Bronchial epithelial cell (primary cell): ENCODE measurements at regions not wholly inside any gene's neighbourhood (a gene's known extent, or its start where the extent isn't known, plus 50 kb on each side); places are given as distances from the start of the nearest gene placed in this dataset.

ENCODE experiments used
- DNase-seq: peaks from one replicate; pipeline ENCODE4 v3.0.0-alpha.2; 2010; ENCODE audit warnings: low read depth
- FAIRE-seq: peaks from 2 replicates; lab custom pipeline; 2011; peaks lifted over from hg19 to GRCh38; lab: Jason Lieb, UNC
- H3K27me3 ChIP-seq: 2 replicates; pipeline ENCODE4 v1.5.1; 2011; ENCODE audit warnings: low read length; ENCODE audit not compliant: control insufficient read depth, insufficient read depth
- H3K36me3 ChIP-seq: 2 replicates; pipeline ENCODE4 v1.5.1; 2011; ENCODE audit warnings: low read length; ENCODE audit not compliant: control insufficient read depth, insufficient read depth
- H3K4me3 ChIP-seq: 2 replicates; pipeline ENCODE4 v1.5.1; 2011; ENCODE audit warnings: mild to moderate bottlenecking, low read depth, low read length, control low read depth
- TF ChIP-seq, protein P1 (sequence below): IDR thresholded peaks from 2 replicates; pipeline ENCODE4 v1.5.1; 2011; ENCODE audit warnings: mild to moderate bottlenecking, moderate library complexity, low read length, control low read depth, inconsistent platforms; ENCODE audit not compliant: insufficient read depth, severe bottlenecking

DNA sequence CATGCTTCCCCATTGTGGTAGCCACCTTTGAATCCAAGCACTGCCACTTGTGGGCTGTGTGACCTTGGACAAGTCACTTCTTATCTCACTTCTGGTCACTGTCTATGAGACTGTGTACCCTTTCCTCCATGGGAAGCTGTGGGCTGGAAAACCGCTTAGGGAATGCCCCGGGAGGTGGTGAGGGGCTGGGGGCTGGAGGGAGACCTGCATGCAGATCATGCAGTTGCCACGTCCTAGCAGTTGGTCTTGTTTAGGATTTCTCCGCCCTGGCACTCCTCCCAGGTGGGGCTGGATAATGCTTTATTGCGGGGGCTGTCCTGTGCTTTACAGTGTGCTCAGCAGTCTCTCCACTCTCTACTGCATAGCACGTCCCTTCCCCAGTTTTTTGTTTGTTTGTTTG, 62.9 kb upstream of the OPN4 start:
- TF ChIP-seq, protein P1, sequence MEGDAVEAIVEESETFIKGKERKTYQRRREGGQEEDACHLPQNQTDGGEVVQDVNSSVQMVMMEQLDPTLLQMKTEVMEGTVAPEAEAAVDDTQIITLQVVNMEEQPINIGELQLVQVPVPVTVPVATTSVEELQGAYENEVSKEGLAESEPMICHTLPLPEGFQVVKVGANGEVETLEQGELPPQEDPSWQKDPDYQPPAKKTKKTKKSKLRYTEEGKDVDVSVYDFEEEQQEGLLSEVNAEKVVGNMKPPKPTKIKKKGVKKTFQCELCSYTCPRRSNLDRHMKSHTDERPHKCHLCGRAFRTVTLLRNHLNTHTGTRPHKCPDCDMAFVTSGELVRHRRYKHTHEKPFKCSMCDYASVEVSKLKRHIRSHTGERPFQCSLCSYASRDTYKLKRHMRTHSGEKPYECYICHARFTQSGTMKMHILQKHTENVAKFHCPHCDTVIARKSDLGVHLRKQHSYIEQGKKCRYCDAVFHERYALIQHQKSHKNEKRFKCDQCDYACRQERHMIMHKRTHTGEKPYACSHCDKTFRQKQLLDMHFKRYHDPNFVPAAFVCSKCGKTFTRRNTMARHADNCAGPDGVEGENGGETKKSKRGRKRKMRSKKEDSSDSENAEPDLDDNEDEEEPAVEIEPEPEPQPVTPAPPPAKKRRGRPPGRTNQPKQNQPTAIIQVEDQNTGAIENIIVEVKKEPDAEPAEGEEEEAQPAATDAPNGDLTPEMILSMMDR: no peak
- H3K36me3 ChIP-seq: no peaks in the 10 kb centered on the region
- no peak overlapping the region for H3K4me3 ChIP-seq
- FAIRE-seq (no peak), DNase-seq (no peak)
- no peaks in the 10 kb centered on the region for H3K27me3 ChIP-seq

DNA sequence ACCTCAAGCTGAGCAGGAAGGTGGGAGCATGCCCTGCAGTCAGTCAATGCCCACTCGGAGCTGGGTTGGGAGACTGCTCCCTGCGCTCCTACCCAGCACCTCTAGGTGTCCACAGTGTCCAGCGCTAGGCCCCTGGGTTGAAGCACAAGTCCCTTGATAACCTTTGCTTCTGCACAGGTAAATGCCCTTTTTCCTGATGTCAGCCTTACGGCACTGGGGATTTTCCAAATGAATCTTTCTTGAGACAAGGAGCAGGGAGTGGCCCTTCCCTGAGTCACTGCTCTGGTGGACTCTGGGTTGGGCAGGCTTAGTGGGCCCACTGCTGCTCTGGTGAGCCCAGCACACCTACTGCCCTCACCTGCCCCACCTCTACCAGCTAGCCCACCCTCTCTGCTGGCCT, 61.9 kb upstream of the OPN4 start:
- no peak for FAIRE-seq
- Histone ChIP-seq H3K36me3 (no peaks in the 10 kb centered on the region), H3K4me3 (no peak overlapping the region), H3K27me3 (no peaks in the 10 kb centered on the region)
- peak; percentile 33 for DNase-seq
- TF ChIP-seq, protein P1: no peak

DNA sequence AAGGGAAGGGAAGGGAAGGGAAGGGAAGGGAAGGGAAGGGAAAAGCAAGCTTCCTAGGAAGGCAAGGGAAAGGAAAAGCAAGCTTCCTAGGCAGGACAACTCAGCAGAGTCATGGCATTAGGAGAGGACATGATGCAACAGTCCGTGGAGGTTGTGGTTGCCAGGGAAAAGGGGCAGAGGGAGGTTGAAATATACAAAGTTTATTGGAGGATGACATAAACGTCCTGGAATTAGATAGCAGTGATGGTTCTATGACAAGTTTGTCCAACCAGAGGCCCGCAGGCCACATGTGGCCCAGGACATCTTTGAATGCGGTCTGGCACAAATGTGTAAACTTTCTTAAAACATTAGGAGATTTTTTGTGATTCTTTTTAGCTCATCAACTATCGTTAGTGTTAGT, 59.8 kb upstream of the OPN4 start:
- H3K4me3 ChIP-seq: no peak overlapping the region
- no peaks in the 10 kb centered on the region for H3K27me3 ChIP-seq
- no peak for DNase-seq
- TF ChIP-seq, protein P1: no peak
- no peak for FAIRE-seq
- no peaks in the 10 kb centered on the region for H3K36me3 ChIP-seq

DNA sequence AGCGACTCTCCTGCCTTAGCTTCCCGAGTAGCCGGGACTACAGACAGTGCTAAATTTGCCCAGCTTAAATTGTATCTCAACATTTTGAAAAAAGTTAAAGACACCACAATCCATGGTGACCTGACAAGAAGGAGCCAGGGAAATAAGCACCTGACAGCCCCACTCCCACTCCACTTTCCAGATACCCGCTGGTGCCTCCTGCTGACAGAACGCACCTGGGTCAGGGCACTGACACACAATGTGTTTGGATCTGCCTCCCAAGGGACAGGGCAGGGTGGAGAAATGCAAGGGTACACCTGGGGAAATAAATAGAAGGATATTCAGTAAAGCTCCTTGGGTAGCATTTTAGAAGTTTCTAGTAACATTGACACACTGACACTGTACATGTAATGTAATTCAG, 58.9 kb upstream of the OPN4 start:
- FAIRE-seq (no peak), DNase-seq (no peak)
- H3K4me3 ChIP-seq: no peak overlapping the region
- TF ChIP-seq, protein P1: no peak
- no peaks in the 10 kb centered on the region for H3K27me3 ChIP-seq
- no peaks in the 10 kb centered on the region for H3K36me3 ChIP-seq

DNA sequence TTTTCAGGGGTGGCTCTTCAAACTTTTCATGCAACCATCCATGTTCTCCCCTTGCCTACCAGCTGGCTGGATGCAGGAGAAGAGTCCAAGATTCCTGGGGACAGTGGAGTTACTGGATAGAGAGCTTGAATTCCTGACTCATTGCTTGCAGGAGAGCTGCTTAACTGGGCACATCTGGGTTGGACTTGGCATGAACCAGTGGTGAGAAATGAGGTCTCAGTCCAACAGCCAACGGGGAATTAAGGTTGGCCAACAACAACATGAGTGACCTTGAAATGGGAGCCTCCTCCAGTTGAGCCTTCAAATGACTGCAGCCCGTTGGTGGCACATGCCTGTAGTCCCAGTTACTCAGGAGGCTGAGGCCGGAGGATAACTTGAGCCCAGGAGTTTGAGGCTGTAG, 58.1 kb upstream of the OPN4 start:
- Histone ChIP-seq H3K27me3 (no peaks in the 10 kb centered on the region), H3K4me3 (no peak overlapping the region), H3K36me3 (no peaks in the 10 kb centered on the region)
- TF ChIP-seq, protein P1: no peak
- DNase-seq: no peak
- peak; percentile 52 for FAIRE-seq

DNA sequence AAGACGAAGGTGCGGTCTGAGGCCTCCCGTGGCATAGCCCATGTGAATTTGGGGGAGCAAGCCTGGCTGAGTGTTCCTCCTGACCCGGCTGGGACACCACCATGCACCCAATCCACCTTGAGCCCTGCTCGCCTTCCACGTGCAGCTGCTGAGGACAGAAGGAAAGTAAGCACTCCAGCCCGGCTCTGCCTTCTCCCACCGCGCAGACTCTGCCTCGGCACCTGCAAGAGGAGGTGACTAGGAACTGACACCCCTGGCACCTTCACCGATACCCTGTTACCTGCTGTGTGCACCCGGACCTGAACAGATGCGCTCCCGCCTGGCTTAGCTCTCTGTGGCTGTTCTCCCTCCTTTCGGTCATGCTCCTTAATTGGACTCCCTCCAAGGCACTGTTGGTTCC, 57.0 kb upstream of the OPN4 start:
- H3K27me3 ChIP-seq: no peaks in the 10 kb centered on the region
- TF ChIP-seq, protein P1: no peak
- no peak for FAIRE-seq
- no peak for DNase-seq
- no peak overlapping the region for H3K4me3 ChIP-seq
- H3K36me3 ChIP-seq: no peaks in the 10 kb centered on the region
